KMS-11 (cell line): ENCODE measurements at regions not wholly inside any gene's neighbourhood (a gene's known extent, or its start where the extent isn't known, plus 50 kb on each side); places are given as distances from the start of the nearest gene placed in this dataset.

Source experiments
- H2AFZ ChIP-seq: fragments of 200-600 bp; sonication (generic); 2 replicates; pipeline ENCODE4 v1.6.1; 2016; ENCODE audit warnings: antibody characterized with exemption, mixed run types, low read depth
- H3K27ac ChIP-seq: fragments of 200-600 bp; sonication (generic); 2 replicates; pipeline ENCODE4 v1.6.1; 2016; ENCODE audit warnings: mild to moderate bottlenecking, mixed run types
- H3K27me3 ChIP-seq: fragments of 200-600 bp; sonication (generic); 2 replicates; pipeline ENCODE4 v1.6.1; 2017; ENCODE audit warnings: mild to moderate bottlenecking, low read depth, mixed run types, moderate library complexity; ENCODE audit not compliant: insufficient read depth
- H3K36me3 ChIP-seq: fragments of 200-600 bp; sonication (generic); 2 replicates; pipeline ENCODE4 v1.6.1; 2017; ENCODE audit warnings: mild to moderate bottlenecking, mixed run types; ENCODE audit not compliant: insufficient read depth
- H3K4me1 ChIP-seq: fragments of 200-600 bp; sonication (generic); 2 replicates; pipeline ENCODE4 v1.6.1; 2016; ENCODE audit warnings: mild to moderate bottlenecking, low read depth, mixed run types; ENCODE audit not compliant: poor library complexity, severe bottlenecking
- H3K4me2 ChIP-seq: fragments of 200-600 bp; sonication (generic); 2 replicates; pipeline ENCODE4 v1.7.0; 2016; ENCODE audit warnings: mild to moderate bottlenecking, mixed run types
- H3K4me3 ChIP-seq: fragments of 200-600 bp; sonication (generic); IDR thresholded peaks from 2 replicates; pipeline ENCODE4 v1.6.1; 2017; ENCODE audit warnings: low read depth, low read length, mixed read lengths; ENCODE audit not compliant: insufficient read depth
- H3K79me2 ChIP-seq: fragments of 200-600 bp; sonication (generic); 2 replicates; pipeline ENCODE4 v1.6.1; 2016; ENCODE audit warnings: low read depth, mixed run types; ENCODE audit not compliant: insufficient read depth
- H3K9ac ChIP-seq: fragments of 200-600 bp; sonication (generic); 2 replicates; pipeline ENCODE4 v1.6.1; 2016; ENCODE audit warnings: mild to moderate bottlenecking, mixed run types
- H4K20me1 ChIP-seq: fragments of 200-600 bp; sonication (generic); 2 replicates; pipeline ENCODE4 v1.6.1; 2016; ENCODE audit warnings: mild to moderate bottlenecking, mixed run types; ENCODE audit not compliant: insufficient read depth
- TF ChIP-seq, protein P1 (sequence below): fragments of 200-600 bp; sonication (generic); conservative IDR thresholded peaks from 2 replicates; pipeline ENCODE4 v1.6.1; 2017; ENCODE audit warnings: low read depth, mild to moderate bottlenecking, antibody characterized with exemption, low read length, moderate library complexity, mixed read lengths

GRCh38 chr12:32032205-32032810 is 73.1 kb downstream of the RESF1 start:
- Histone ChIP-seq H3K27me3 (no peaks in the 10 kb centered on the region), H3K36me3 (no peaks in the 10 kb centered on the region), H2AFZ (no peak overlapping the region), H3K27ac (no peak overlapping the region), H3K4me1 (no peaks in the 10 kb centered on the region), H3K4me2 (no peak overlapping the region), H4K20me1 (no peaks in the 10 kb centered on the region), H3K4me3 (no peak overlapping the region), H3K79me2 (no peaks in the 10 kb centered on the region), H3K9ac (no peak overlapping the region)
- TF ChIP-seq, protein P1, sequence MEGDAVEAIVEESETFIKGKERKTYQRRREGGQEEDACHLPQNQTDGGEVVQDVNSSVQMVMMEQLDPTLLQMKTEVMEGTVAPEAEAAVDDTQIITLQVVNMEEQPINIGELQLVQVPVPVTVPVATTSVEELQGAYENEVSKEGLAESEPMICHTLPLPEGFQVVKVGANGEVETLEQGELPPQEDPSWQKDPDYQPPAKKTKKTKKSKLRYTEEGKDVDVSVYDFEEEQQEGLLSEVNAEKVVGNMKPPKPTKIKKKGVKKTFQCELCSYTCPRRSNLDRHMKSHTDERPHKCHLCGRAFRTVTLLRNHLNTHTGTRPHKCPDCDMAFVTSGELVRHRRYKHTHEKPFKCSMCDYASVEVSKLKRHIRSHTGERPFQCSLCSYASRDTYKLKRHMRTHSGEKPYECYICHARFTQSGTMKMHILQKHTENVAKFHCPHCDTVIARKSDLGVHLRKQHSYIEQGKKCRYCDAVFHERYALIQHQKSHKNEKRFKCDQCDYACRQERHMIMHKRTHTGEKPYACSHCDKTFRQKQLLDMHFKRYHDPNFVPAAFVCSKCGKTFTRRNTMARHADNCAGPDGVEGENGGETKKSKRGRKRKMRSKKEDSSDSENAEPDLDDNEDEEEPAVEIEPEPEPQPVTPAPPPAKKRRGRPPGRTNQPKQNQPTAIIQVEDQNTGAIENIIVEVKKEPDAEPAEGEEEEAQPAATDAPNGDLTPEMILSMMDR: no peak

- Histone ChIP-seq H3K4me2 (no peak overlapping the region), H3K27me3 (no peaks in the 10 kb centered on the region), H4K20me1 (no peaks in the 10 kb centered on the region), H3K4me1 (no peaks in the 10 kb centered on the region), H3K4me3 (no peak overlapping the region), H3K36me3 (no peaks in the 10 kb centered on the region), H2AFZ (no peak overlapping the region), H3K9ac (no peak overlapping the region), H3K79me2 (no peaks in the 10 kb centered on the region), H3K27ac (no peak overlapping the region)
- TF ChIP-seq, protein P1: no peak
These were observed 73.2 kb upstream of the BICD1 start for GRCh38 chr12:32033406-32033805.

DNA sequence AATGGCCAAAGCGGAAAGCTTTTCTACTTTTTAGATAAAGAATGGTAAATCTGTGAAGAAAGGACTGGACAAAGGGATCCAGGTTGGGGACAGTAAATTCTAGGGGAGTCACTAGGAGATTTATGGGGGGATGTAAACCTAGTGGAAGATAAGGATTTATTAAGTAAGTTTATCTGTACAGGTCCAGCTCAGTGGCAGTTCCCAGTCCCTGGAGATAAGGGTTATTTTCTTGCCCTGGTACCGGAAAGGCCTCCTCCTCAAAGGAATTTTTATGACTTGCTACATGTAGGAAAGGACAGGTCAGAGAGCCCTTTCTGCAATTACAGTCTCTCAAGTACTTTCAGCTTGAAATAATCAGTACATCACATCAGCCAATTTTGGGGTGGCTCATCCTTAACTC is 72.6 kb upstream of the BICD1 start:
- Histone ChIP-seq H3K27me3 (no peaks in the 10 kb centered on the region), H3K4me2 (no peak overlapping the region), H3K9ac (no peak overlapping the region), H3K4me1 (no peaks in the 10 kb centered on the region), H3K27ac (no peak overlapping the region), H3K4me3 (no peak overlapping the region), H3K36me3 (no peaks in the 10 kb centered on the region), H4K20me1 (no peaks in the 10 kb centered on the region), H3K79me2 (no peaks in the 10 kb centered on the region), H2AFZ (no peak overlapping the region)
- TF ChIP-seq, protein P1: no peak

DNA sequence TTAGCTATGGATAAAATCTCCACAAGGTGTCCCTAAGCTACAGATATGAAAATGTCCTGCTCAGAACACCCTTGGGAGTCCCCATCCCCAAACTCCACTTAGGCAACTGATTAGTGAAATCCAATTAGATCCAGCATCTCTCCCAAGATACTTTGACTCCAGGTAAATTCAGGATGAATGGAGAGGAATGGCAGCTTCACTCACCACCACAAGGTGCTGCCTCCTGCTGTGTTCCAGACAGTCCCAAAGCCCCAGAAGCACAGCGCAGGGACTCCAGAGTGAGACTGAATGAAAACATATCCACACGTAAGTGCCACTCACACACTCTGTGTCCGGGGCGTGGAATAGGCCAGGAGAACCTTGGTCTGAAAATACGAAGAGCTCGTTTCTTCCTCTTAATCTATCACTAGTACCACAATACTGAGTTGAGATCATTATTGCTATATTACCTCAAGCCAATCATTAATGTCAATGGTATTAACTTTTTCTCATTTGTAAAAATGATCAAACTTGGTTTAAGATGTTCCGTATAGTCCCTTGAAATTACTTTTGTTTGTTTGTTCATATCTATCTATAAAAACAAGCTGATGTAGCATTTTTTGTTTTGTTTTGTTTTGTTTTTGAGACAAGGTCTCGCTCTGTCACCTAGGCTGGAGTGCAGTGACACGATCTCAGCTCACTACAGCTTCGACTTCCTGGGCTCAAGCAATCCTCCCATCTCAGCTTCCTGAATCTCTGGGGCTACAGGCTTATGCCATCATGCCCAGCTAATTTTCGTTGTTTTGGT is 70.0 kb upstream of the BICD1 start:
- H3K4me2 ChIP-seq: no peak overlapping the region
- no peaks in the 10 kb centered on the region for H3K27me3 ChIP-seq
- H2AFZ ChIP-seq: no peak overlapping the region
- no peaks in the 10 kb centered on the region for H4K20me1 ChIP-seq
- H3K9ac ChIP-seq: no peak overlapping the region
- no peak overlapping the region for H3K4me3 ChIP-seq
- no peaks in the 10 kb centered on the region for H3K36me3 ChIP-seq
- TF ChIP-seq, protein P1: no peak
- H3K27ac ChIP-seq: no peak overlapping the region
- no peaks in the 10 kb centered on the region for H3K79me2 ChIP-seq
- no peaks in the 10 kb centered on the region for H3K4me1 ChIP-seq
